LHCN-M2 (cell line): ENCODE measurements at regions not wholly inside any gene's neighbourhood (a gene's known extent, or its start where the extent isn't known, plus 50 kb on each side); places are given as distances from the start of the nearest gene placed in this dataset.
A peak's percentile ranks its signal among the peaks of the same experiment; 100 is the strongest.
"Not testable (repeated sequence)": the region's sequence is repeated elsewhere in the genome, so short reads cannot be mapped to it uniquely, and the experiment has no call there.

Experiments
- DNase-seq: peaks from one replicate; pipeline ENCODE4 v3.0.0-alpha.2; 2012; ENCODE audit warnings: low read depth

GRCh38 chr10:5268743-5269142 lies 72.1 kb downstream of the AKR1C4 start:
- DNase-seq, result no peak

DNA sequence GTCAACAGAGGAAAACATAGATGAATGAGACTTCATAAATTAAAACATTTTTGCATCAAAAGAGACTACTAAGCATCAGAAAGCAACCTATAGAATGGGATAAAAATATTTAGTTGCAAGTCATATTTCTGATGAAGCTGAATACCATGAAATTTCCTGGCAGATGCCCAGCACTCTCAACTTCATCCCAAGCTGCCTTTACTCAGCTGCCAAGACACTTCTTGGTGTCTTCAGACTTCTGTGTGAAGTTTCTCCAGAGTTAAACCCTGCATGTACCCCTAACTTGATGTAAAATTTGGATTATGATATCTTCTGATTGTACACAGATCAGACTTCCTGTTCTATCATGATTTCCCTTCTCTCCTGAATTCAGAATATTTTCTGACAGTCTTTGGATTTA lies 73.2 kb downstream of the AKR1C4 start:
- DNase-seq, result no peak

- no peak for DNase-seq
Observed at GRCh38 chr10:5271526-5271925, 74.9 kb downstream of the AKR1C4 start.

- no peak for DNase-seq
Observed at GRCh38 chr10:5272065-5272803, 75.6 kb downstream of the AKR1C4 start.

DNA sequence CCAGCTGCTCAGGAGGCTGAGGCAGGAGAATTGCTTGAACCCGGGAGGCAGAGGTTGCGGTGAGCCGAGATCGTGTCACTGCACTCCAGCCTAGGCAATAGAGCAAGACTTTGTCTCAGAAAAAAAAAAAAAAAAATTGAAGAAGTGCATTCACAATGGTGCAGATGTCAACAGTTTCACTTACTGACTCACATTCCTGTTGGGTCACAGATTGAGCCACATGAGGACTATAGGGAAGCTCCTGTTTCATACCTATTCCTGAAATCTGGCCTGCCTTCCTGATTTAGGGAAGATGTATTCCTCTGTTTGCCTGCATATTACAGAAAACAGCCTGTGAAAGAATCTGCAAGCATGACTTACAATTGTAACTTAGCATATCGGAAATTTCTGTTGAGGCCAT lies 78.2 kb downstream of the AKR1C4 start:
- no peak for DNase-seq

DNA sequence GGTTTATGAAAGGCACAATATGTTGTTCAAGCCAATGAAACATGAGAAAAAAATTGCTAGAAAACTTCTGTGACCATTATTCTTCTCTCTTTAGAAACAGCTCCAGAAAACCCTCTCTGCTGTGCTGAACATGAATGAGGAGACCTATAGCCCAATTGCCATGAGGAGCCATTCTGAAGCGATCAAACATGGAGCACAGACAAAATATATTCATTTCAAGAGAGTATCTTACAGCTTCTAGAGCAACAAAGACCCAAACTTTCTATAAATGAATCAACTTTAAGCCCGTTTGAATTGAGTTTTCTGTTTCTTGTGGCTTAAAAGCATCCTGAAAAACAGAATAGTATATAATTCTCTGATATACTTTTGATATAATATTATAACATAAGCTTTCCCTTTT lies 83.4 kb upstream of the UCN3 start:
- DNase-seq, result no peak

- no peak for DNase-seq
Observed at GRCh38 chr10:5282137-5282536, 82.6 kb upstream of the UCN3 start.

GRCh38 chr10:5283305-5284158 lies 81.2 kb upstream of the UCN3 start:
- DNase-seq, result peak; percentile 70

DNA sequence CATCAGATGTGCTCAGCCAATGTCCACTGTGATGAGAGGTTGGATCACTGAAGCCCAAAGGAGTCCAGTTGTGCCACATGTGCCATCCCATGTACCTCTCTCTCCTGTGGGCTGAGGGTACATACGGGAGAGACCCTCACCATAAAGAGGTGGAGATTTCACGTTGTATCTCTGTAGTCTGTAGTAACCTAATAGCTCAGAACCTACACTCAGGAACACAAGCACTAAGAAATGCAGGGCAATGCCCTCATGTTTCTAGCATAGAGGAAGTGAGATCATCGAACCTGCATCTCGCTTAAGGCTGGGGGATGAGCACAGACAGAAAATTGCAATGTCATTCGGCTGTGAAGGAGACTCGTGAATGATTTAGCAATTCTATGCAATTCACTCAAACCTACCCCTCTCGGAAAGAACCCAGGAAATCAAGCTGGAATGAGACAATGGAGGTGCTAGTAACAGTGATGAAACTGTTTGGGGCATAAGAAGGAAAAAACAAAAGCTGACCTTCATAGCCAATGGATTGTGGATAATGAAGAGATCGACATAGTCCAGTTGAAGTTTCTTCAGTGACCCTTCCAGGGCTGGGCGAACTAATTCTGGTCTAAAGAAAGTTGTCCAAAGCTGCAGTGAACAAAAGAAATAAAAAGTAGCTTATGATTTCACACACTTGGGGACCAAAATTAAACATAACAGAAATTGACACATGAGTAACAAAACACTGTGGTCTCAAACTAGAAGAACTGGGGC lies 80.3 kb upstream of the UCN3 start:
- peak; percentile 58 for DNase-seq

DNA sequence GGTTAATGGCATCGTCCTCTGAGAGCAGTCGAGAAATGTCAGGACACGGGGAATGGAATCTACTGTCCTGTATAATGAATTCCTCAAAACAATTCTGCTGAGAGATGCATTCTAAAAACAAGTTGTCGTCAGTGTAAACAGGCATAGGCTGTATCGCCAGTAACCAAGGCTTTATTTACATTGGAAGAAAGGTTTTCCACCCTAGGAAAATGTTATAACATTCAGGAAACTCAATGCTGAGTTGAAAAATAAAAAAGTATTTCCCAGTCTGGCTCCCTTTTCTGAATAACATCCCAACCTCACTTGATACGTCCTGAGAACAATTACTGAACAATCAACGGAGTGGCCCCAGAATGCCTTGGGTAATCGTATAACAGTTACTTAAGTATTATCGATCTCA lies 79.6 kb upstream of the UCN3 start:
- DNase-seq, result no peak

DNA sequence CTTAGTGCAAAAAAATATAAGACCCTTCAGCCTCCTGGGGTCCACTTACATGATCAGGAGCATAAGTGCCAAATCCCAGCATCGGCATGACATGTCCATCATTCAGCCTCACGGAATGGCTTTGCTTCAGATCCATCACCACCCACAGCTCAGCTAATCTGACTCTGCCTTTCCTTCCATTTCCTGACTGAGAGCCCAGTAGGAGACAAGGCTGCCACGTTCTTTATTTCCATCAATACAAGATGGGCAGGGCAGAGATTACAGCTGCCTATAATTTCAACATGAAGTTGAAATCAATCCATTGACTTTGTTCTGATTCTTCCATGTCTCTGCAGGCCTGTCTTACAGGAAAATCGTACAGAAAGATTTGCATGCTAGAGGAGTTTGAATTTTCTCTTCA lies 76.4 kb upstream of the UCN3 start:
- no peak for DNase-seq

- DNase-seq, result not testable (repeated sequence)
Observed at GRCh38 chr10:5289228-5289627, 75.5 kb upstream of the UCN3 start.

- DNase-seq, result peak; percentile 85
Observed at GRCh38 chr10:5291501-5292195, 73.1 kb upstream of the UCN3 start.

DNA sequence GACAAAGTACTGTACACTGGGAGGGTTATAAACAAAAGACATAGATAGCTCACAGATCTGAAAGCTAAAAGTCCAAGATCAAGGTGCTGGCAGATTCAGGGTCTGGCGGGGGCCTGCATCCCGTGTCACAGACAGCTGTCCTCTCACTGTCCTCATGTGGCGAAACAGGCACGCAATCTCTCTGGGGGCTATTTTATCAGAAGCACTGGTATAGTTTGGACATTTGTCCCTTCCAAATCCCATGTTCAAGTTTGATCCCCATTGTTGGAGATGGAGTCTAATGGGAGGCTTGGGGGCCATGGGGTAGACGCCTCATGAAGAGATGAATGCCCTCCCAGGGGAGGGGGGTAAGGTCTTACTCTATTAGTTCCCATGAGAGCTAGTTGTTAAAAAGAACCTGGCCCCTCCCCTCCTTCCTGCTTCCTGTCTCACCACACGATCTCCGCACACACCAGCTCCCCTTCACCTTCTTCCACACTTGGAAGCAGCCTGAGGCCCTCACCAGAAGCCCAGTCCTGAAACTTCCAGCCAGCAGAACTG lies 72.5 kb upstream of the UCN3 start:
- DNase-seq, result no peak

DNA sequence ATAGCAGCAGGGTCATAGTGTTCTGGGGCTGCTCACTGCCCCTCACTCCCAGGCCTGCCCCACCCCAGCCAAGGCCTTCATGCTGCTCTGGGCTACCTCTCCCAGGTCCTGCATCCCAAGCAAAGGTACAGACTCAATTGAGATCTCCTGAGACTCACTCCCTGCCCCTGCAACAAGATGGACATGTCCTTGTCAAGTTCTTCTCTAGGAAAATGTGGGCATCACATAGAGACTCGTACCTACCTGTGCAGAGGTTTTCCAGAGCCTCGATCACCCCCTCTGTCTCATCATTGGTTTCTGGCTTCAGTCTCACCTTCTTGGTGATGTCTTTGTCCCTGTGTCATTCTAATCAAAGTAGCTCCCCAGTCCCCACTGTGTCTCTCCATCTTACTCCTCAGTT lies 71.8 kb upstream of the UCN3 start:
- DNase-seq, result not testable (repeated sequence)

DNA sequence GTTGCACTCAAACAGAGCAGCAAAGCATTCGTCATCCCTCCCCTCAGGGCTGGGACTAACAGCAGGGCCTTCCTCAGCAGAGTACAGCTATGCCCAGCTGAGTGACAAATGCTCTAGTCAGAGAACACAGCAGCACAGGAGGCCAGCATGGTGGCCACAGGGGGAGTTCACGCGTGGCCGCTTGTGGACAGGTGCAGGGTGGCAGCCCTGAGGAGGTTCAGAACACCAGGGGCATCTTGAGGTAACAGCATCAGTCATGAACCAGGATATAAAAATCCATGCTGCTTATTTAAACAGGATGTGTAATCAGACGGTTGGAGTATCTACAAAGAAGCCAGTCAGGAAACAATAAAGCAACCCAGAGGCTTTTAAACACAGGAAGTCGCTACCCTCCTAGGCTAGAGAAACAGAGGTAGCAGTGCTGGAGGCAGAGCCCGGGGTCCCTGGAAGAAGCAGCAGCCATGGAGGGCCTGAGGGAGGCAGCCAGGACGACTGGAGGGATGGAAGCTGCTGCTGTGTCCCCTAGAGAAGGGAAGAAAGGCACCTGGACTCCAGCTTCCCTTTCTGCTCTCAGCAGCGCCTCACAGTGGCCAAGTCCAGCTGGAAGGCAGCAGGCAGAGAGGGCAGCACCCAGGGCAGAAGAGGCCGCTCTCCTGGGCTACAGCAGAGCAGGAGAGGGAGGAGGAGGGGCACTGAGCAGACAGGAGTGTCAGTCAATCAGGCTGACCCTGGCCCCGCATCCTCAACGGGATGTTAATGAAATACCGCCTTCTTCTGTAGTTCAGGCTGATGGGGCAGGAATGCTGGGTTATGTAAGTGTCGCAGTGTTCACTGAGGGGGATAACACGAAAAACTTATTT lies 70.8 kb upstream of the UCN3 start:
- peak; percentile 34 for DNase-seq

DNA sequence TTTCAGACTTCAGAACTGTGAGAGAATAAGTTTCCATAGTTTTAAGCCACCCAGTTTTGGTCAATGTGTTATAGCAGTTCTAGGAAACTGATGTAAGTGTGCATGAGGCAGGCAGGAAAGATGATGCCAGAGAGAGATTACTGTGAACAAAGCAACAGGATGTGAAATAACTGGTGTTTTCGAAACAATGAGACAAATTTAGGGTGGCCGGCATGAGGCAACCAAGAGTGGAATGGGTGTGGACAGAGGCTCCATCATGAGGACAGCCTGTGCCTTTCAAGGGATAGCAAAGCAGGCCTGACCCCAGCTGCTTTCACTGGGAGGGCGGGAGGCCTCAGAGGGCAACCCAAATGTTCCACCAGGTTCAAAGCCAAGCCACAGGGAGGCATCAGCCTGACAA lies 67.3 kb upstream of the UCN3 start:
- DNase-seq, result peak; percentile 43

DNA sequence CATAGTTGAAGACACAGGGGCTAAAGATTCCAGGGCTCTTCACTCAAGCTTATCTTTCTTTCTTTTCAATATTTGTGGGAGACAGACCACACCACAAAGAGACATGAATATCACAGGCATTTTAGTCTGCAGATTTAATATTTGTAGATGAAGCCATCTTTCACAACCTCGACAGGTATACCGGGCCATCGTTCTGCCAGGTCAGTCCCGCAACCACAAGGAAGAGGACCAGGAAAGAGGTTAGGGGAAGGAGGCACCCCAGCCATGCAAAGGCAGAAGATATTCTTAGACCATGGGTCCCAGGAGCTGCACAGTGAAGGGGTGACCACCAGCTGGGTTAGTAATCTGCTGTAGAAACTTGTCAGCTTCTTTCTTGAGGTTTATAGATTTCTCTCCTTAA lies 66.8 kb upstream of the UCN3 start:
- no peak for DNase-seq

DNA sequence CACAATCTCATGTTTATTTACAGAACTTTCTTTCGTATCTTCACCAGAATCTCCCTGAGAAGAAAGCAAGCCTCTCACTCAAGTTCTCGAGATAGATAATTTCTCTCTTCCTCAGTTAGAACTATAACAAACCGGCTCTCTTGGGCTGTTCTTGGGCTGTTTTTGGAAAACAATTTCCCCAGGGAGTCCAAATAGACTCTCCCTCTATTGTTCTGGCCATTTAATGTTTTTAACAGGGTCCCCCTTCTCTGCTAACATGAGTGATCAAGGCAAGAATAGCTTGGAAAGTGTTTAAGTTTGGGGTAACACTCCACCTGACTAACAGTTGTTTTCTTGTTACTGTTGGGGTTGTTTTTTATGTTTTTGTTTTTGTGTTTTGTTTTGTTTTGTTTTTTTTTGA lies 64.8 kb upstream of the UCN3 start:
- no peak for DNase-seq

DNA sequence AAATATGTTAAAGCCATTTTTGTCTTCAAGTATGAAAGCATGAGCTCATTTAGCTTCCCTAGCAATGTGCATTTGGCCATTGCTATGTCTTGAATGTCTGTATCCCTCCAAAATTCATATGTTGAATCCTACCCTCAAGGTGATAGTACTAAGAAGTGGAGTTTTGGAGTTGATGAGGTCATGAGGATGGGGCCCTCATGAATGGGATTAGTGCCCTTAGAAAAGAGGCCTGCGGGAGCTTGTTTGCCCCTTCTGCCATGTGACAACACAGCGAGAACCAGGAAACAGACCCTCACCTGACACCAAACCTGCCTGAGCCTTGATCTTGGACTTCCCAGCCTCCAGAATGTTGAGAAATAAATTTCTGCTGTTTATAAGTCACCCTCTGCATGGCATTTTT lies 61.3 kb upstream of the UCN3 start:
- DNase-seq, result no peak

GRCh38 chr10:5305374-5305773 lies 59.4 kb upstream of the UCN3 start:
- no peak for DNase-seq
